ENCODE measurements at regions not wholly inside any gene's neighbourhood (a gene's known extent, or its start where the extent isn't known, plus 50 kb on each side); places are given as distances from the start of the nearest gene placed in this dataset.

DNA sequence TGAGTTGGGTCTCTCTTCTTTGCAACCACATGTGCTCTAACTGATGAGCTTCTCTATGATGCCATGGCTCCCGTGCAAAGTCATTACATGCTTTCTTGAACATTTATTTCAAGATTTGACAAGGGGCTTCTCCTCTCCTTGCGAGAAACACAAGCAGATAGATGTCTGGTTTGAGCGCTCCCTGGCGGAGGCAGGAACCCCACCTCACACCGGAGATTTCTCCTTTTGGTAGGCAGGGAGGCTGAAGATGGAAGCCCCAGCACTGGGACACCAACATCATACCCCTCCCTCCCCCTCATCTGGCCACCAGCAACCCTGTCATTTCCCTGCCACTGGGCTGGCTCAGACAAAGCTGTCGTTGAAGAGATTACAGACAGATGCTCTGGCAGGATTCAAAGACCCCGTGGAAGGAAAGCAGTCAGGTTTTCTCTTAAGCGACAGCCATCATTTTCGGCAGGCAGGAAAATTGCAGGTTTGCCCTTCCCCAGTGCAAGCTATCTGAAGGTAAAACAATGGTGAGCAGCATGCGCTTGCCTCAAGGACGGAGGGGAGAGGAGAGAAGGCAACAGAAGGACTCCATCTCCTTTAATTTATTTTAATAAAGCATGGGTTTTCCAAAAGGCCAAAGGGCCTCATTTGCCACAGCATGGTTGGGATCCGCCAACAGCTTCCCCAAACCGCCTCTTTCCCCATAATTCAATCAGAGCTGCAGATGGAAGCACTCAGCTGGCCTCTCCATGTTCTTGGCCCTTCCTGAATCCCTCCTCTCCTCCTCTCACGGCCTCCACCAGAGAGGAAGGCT lies 344.1 kb upstream of the TSHZ3 start:
- TF ChIP-seq CTCF (IDR thresholded peaks at IDR 0.05; ENCODE audit: low read depth, low read length): no peak
- no peak overlapping the region for H3K4me3 ChIP-seq (ENCODE audit: low read depth, low read length)

DNA sequence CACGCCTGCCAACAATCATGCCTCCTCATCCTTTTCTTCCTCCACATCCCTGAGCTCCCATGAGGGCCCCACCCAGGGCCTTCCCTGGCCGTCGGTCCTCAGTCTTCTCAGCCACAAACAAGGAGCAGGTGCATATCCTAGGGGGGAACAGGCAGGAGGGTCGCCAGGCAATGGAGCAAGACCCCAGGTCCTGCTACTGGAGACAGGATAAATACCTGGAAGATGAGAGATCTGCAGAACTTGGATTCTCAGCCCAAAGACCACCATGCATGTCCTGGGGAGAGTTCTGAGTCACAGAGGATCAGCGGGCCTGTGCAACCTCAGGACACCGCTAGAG lies 344.7 kb upstream of the TSHZ3 start:
- no peak overlapping the region for H3K4me3 ChIP-seq (ENCODE audit: low read depth, low read length)
- TF ChIP-seq CTCF (IDR thresholded peaks at IDR 0.05; ENCODE audit: low read depth, low read length): no peak

DNA sequence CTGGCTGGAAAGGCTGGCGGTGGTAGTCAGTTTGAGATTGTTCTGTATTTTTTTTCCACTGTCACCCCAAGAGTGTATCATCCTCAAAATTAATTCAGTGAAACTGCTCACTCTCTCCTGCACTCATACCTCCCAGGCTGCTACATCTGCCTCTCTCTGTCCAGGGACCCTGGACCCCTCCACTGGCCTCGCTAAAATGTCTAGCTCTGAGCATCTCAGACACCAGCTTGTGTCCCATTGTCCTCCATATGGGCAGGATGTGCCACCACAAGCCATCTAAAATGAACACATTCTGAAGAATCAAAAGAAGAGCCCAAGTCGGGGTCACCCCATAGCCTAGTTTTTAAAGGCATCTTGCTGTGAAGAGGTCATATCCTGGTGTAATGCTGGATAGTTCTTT lies 345.5 kb upstream of the TSHZ3 start:
- H3K4me3 ChIP-seq (ENCODE audit: low read depth, low read length): no peak overlapping the region
- no peak for TF ChIP-seq CTCF (IDR thresholded peaks at IDR 0.05; ENCODE audit: low read depth, low read length)

DNA sequence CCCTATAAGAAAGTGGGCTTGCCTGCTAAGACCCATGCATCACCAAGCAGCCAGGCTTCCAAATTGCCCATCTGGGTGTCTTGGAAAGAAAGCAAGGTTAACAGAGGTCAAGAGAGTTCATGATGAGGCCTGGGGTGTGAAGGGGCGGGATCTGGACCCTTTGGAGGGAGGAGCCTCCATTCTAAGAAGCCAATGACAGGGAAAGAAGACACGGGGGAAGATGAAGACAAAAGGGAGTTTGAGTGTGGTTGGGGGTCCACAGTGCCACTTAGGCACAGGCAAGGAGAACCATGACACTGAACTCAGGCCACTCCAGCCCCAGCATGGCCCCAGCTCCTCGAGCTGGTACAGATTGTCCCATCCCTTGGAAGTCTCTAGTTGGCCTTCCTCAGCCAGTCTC lies 350.2 kb upstream of the TSHZ3 start:
- TF ChIP-seq CTCF (IDR thresholded peaks at IDR 0.05; ENCODE audit: low read depth, low read length): no peak

DNA sequence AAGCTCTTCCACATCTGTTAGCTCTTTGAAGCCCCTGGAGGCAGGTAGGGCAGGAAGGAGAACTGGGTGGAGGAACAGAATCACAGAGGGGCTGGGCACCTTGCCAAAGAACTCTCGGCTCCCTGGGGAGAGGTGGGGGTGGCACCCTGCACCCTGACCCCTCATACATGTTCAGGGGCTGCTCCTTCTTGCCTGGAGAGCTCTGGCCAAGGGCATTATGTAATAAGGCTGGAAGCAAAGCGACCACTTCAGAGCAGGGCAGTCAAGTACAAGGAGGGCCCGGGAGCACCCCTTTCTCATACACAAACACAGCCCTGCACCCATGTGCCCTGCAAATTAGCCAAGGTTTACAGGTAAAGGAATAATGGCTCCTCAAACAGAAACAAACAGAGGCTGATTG lies 351.9 kb upstream of the TSHZ3 start:
- H3K4me3 ChIP-seq (ENCODE audit: low read depth, low read length): no peak overlapping the region
- no peak for TF ChIP-seq CTCF (IDR thresholded peaks at IDR 0.05; ENCODE audit: low read depth, low read length)

More for the DNA sequence above, 350.2 kb upstream of the TSHZ3 start:
- no peak overlapping the region for H3K4me3 ChIP-seq (ENCODE audit: low read depth, low read length)

DNA sequence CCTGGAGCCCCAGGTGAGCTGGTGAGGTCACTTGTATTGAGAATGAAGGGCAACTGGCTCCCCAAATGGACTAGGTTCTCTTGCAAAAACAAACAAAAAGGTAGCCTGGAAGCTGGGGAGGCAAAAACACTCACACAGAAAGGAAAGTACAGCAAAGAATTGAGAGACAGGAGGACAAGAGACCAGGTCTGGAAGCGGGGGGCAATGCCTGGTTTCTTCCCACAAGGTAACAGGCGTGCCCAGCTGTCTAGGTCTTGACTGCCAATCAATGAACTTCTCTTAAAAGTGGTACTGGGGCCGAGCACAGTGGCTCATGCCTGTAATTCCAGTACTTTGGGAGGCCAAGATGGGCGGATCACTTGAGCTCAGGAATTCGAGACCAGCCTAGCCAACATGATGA lies 356.4 kb upstream of the TSHZ3 start:
- no peak overlapping the region for H3K4me3 ChIP-seq (ENCODE audit: low read depth, low read length)
- TF ChIP-seq CTCF (IDR thresholded peaks at IDR 0.05; ENCODE audit: low read depth, low read length): no peak

DNA sequence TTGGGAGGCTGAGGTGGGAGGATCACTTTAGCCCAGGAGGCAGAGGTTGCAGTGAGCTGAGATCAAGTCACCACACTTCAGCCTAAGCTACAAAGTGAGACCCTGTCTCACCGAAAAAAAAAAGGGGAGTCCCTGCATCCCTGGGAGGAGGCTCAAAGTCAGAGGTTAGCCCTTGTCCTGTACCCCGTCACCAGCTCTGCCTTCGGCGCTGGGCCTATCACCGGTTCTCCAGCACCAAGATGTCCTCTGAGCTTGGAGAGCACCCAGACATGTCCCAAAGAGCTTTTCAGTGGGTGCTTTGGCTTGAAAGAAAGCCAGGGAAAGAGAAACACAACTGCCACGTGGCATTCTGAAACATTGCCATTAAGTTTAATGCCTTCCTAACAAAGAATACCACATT lies 356.9 kb upstream of the TSHZ3 start:
- no peak for TF ChIP-seq CTCF (IDR thresholded peaks at IDR 0.05; ENCODE audit: low read depth, low read length)
- no peak overlapping the region for H3K4me3 ChIP-seq (ENCODE audit: low read depth, low read length)

Data from WI38 (cell line).